GM12892 (cell line): ENCODE measurements at regions not wholly inside any gene's neighbourhood (a gene's known extent, or its start where the extent isn't known, plus 50 kb on each side); places are given as distances from the start of the nearest gene placed in this dataset.

Experiments
- POLR2A ChIP-seq: IDR thresholded peaks from 2 replicates; pipeline ENCODE4 v1.6.1; 2011; ENCODE audit warnings: low read depth, low read length, control low read depth
- POLR2AphosphoS5 ChIP-seq: IDR thresholded peaks from 2 replicates; pipeline ENCODE4 v1.6.1; 2011; ENCODE audit warnings: low read depth, low read length, control low read depth
- TAF1 ChIP-seq: IDR thresholded peaks from 2 replicates; pipeline ENCODE4 v1.6.1; 2011; ENCODE audit warnings: low read depth, mild to moderate bottlenecking, control low read depth, low read length, borderline replicate concordance

GRCh38 chr1:96880626-96881025 lies 159.0 kb downstream of the PTBP2 start:
- TF ChIP-seq POLR2A, result no peak
- no peak for TF ChIP-seq TAF1
- TF ChIP-seq POLR2AphosphoS5, result no peak
